Upper lobe of left lung (tissue), 4 donors: ENCODE measurements at regions not wholly inside any gene's neighbourhood (a gene's known extent, or its start where the extent isn't known, plus 50 kb on each side); places are given as distances from the start of the nearest gene placed in this dataset.

Source experiments
- EP300 ChIP-seq, 4 donors: sonication (generic); formaldehyde crosslinking; IDR thresholded peaks; one replicate each; pipeline ENCODE4 v1.5.1; 2017; ENCODE audit warnings: antibody characterized with exemption in 4 of 4, control low read depth in 2 of 4
- POLR2A ChIP-seq, 4 donors: fragments of 450-650 bp; IDR thresholded peaks; one replicate each; pipeline ENCODE4 v1.5.1; 2016 to 2017; ENCODE audit warnings: antibody characterized with exemption in 4 of 4, mild to moderate bottlenecking in 2 of 4
- POLR2AphosphoS5 ChIP-seq, 2 donors: sonication (generic); formaldehyde crosslinking; IDR thresholded peaks; one replicate each; pipeline ENCODE4 v1.5.1; 2017; ENCODE audit warnings: antibody characterized with exemption in 2 of 2
- TF ChIP-seq, protein P1 (sequence below), 6 experiments: fragments of 450-650 bp in 4 of 6; fragments of 200-600 bp in 2 of 6; sonication (generic) in 2 of 6; IDR thresholded peaks; one replicate each; pipeline ENCODE4 v1.5.1; 2016 to 2019; ENCODE audit warnings: antibody characterized with exemption in 6 of 6

DNA sequence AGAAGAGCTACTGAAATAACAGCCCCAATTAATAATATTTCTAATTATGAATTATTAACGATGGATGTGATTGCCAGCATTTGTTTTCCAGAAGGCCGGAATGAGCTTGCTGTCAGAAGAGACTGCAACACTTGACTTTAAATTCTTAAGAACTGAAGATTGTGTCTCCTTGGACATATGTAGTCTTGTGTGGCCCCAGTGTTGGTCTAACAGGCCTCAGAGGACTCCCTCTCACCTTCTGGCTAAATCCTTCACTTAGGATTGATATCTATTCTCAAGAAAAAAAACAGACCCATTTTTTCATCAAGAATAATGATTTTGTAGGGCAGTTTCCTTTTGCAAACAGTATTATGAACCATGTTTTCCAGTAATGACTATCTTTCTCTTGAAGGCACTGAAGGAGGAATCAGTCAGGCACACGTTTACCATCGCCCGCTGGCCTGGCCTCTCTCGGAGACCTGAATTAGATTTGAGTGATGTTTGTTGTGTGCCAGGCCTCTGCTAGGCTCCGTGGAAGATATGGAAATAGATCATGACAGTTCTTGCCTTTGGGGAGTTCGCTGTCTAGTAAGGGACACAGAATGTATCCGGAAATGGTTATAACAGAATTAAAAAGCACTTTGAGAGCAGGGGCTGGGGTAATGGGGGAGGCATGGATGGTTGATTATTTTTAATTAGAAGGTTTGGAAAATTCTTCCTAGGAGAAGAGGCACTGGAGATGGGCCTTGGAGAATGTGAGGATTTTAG, 258.0 kb downstream of the MYCN start:
- TF ChIP-seq, protein P1, sequence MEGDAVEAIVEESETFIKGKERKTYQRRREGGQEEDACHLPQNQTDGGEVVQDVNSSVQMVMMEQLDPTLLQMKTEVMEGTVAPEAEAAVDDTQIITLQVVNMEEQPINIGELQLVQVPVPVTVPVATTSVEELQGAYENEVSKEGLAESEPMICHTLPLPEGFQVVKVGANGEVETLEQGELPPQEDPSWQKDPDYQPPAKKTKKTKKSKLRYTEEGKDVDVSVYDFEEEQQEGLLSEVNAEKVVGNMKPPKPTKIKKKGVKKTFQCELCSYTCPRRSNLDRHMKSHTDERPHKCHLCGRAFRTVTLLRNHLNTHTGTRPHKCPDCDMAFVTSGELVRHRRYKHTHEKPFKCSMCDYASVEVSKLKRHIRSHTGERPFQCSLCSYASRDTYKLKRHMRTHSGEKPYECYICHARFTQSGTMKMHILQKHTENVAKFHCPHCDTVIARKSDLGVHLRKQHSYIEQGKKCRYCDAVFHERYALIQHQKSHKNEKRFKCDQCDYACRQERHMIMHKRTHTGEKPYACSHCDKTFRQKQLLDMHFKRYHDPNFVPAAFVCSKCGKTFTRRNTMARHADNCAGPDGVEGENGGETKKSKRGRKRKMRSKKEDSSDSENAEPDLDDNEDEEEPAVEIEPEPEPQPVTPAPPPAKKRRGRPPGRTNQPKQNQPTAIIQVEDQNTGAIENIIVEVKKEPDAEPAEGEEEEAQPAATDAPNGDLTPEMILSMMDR (IDR thresholded peaks at IDR 0.05): no peak
- TF ChIP-seq POLR2AphosphoS5 (IDR thresholded peaks at IDR 0.05) (no peak), EP300 (IDR thresholded peaks at IDR 0.05) (no peak), POLR2A (IDR thresholded peaks at IDR 0.05) (no peak)
